Mucosa of rectum (tissue), 2 donors: ENCODE measurements at regions not wholly inside any gene's neighbourhood (a gene's known extent, or its start where the extent isn't known, plus 50 kb on each side); places are given as distances from the start of the nearest gene placed in this dataset.
A peak's percentile ranks its signal among the peaks of the same experiment; 100 is the strongest.

Source experiments
- H3K27ac ChIP-seq, 2 donors: one replicate each; pipeline ENCODE4 v1.7.0; 2013; ENCODE audit warnings: inconsistent platforms in 2 of 2, low read depth in 2 of 2, low read length in 2 of 2
- H3K27me3 ChIP-seq, 2 donors: one replicate each; pipeline ENCODE4 v1.7.0; 2013; ENCODE audit warnings: low read length in 2 of 2; ENCODE audit not compliant: control insufficient read depth in 2 of 2, insufficient read depth in 2 of 2
- H3K36me3 ChIP-seq, 2 donors: one replicate each; pipeline ENCODE4 v1.7.0; 2013; ENCODE audit warnings: low read length in 2 of 2; ENCODE audit not compliant: control insufficient read depth in 2 of 2, insufficient read depth in 2 of 2
- H3K4me1 ChIP-seq, 2 donors: one replicate each; pipeline ENCODE4 v1.7.0; 2013; ENCODE audit warnings: low read length in 2 of 2, mild to moderate bottlenecking in 1 of 2; ENCODE audit not compliant: control insufficient read depth in 2 of 2, insufficient read depth in 2 of 2
- H3K4me3 ChIP-seq, 2 donors: one replicate each; pipeline ENCODE4 v1.7.0; 2013; ENCODE audit warnings: low read length in 2 of 2
- H3K9ac ChIP-seq, 2 donors: one replicate each; pipeline ENCODE4 v1.7.0; 2013; ENCODE audit warnings: low read length in 2 of 2, low read depth in 1 of 2, mild to moderate bottlenecking in 1 of 2
- H3K9me3 ChIP-seq, 2 donors: one replicate each; pipeline ENCODE4 v1.7.0; 2013; ENCODE audit warnings: low read length in 2 of 2; ENCODE audit not compliant: control insufficient read depth in 2 of 2
- donor health status: healthy.
- donor health status: Normal muscosa, but diverticular disease.

GRCh38 chr4:38512840-38513239, 151.2 kb upstream of the KLF3 start:
- no peak overlapping the region for H3K4me3 ChIP-seq
- no peaks in the 10 kb centered on the region for H3K36me3 ChIP-seq
- no peak overlapping the region for H3K27ac ChIP-seq
- H3K4me1 ChIP-seq, result peaks cover 0 to 5% of the 10 kb centered on the region in 2 donors
- no peak overlapping the region for H3K9ac ChIP-seq
- no peaks in the 10 kb centered on the region for H3K9me3 ChIP-seq
- H3K27me3 ChIP-seq, result no peaks in the 10 kb centered on the region

- Histone ChIP-seq H3K27ac (peak overlapping the region; percentile 12 to 56), H3K4me1 (peaks cover 0 to 5% of the 10 kb centered on the region in 2 donors), H3K27me3 (no peaks in the 10 kb centered on the region), H3K36me3 (no peaks in the 10 kb centered on the region), H3K9me3 (no peaks in the 10 kb centered on the region), H3K9ac (peak overlapping the region in 1 of 2 donors; percentile 12), H3K4me3 (no peak overlapping the region)
Observed at GRCh38 chr4:38514465-38515146, 149.4 kb upstream of the KLF3 start.

- H3K4me1 ChIP-seq, result peaks cover 0 to 5% of the 10 kb centered on the region in 2 donors
- H3K4me3 ChIP-seq, result no peak overlapping the region
- no peak overlapping the region for H3K9ac ChIP-seq
- H3K27ac ChIP-seq, result no peak overlapping the region
- no peaks in the 10 kb centered on the region for H3K36me3 ChIP-seq
- H3K27me3 ChIP-seq, result no peaks in the 10 kb centered on the region
- no peaks in the 10 kb centered on the region for H3K9me3 ChIP-seq
Observed at GRCh38 chr4:38516190-38516589, 147.8 kb upstream of the KLF3 start.

GRCh38 chr4:38519666-38520065, 144.3 kb upstream of the KLF3 start:
- H3K27ac ChIP-seq, result no peak overlapping the region

GRCh38 chr4:38523054-38523453, 140.9 kb upstream of the KLF3 start:
- Histone ChIP-seq H3K27me3 (no peaks in the 10 kb centered on the region), H3K27ac (no peak overlapping the region), H3K4me1 (peaks cover 0 to 7% of the 10 kb centered on the region in 2 donors), H3K9ac (no peak overlapping the region), H3K4me3 (no peak overlapping the region), H3K36me3 (no peaks in the 10 kb centered on the region), H3K9me3 (no peaks in the 10 kb centered on the region)

More at GRCh38 chr4:38519666-38520065, 144.3 kb upstream of the KLF3 start:
- H3K9ac ChIP-seq, result no peak overlapping the region
- H3K36me3 ChIP-seq, result no peaks in the 10 kb centered on the region
- H3K9me3 ChIP-seq, result no peaks in the 10 kb centered on the region
- no peaks in the 10 kb centered on the region for H3K27me3 ChIP-seq
- no peak overlapping the region for H3K4me3 ChIP-seq
- peaks cover 0 to 5% of the 10 kb centered on the region in 2 donors for H3K4me1 ChIP-seq

GRCh38 chr4:38523524-38524448, 140.2 kb upstream of the KLF3 start:
- Histone ChIP-seq H3K4me1 (peaks cover 0 to 7% of the 10 kb centered on the region in 2 donors), H3K4me3 (peak overlapping the region; percentile 32 to 53), H3K27me3 (no peaks in the 10 kb centered on the region), H3K9ac (no peak overlapping the region), H3K36me3 (no peaks in the 10 kb centered on the region), H3K9me3 (no peaks in the 10 kb centered on the region), H3K27ac (no peak overlapping the region)

- H3K4me1 ChIP-seq, result peaks cover 8 to 18% of the 10 kb centered on the region in 2 donors
- no peak overlapping the region for H3K27ac ChIP-seq
- H3K27me3 ChIP-seq, result no peaks in the 10 kb centered on the region
- no peak overlapping the region for H3K9ac ChIP-seq
- H3K4me3 ChIP-seq, result no peak overlapping the region
- no peaks in the 10 kb centered on the region for H3K36me3 ChIP-seq
- H3K9me3 ChIP-seq, result no peaks in the 10 kb centered on the region
Observed at GRCh38 chr4:38526412-38526811, 137.6 kb upstream of the KLF3 start.

- Histone ChIP-seq H3K36me3 (no peaks in the 10 kb centered on the region), H3K27ac (peak overlapping the region; percentile 46 to 70), H3K9me3 (no peaks in the 10 kb centered on the region), H3K9ac (peak overlapping the region in 1 of 2 donors; percentile 37), H3K4me1 (peaks cover 8 to 18% of the 10 kb centered on the region in 2 donors), H3K27me3 (no peaks in the 10 kb centered on the region), H3K4me3 (peak overlapping the region; percentile 1 to 12)
Observed at GRCh38 chr4:38529189-38530115, 134.5 kb upstream of the KLF3 start.

- H3K36me3 ChIP-seq, result no peaks in the 10 kb centered on the region
- H3K4me1 ChIP-seq, result peaks cover 8 to 18% of the 10 kb centered on the region in 2 donors
- no peak overlapping the region for H3K9ac ChIP-seq
- no peaks in the 10 kb centered on the region for H3K27me3 ChIP-seq
- H3K9me3 ChIP-seq, result no peaks in the 10 kb centered on the region
- no peak overlapping the region for H3K4me3 ChIP-seq
- H3K27ac ChIP-seq, result no peak overlapping the region
Observed at GRCh38 chr4:38530486-38530885, 133.5 kb upstream of the KLF3 start.
